Hematopoietic multipotent progenitor cell (in vitro differentiated cells): ENCODE measurements at regions not wholly inside any gene's neighbourhood (a gene's known extent, or its start where the extent isn't known, plus 50 kb on each side); places are given as distances from the start of the nearest gene placed in this dataset.

ENCODE experiments used
- DNase-seq, 3 donors: peaks; one replicate each; pipeline ENCODE4 v3.0.0-alpha.2; 2011 to 2015; ENCODE audit warnings: low read depth in 2 of 3, low spot score in 2 of 3

DNA sequence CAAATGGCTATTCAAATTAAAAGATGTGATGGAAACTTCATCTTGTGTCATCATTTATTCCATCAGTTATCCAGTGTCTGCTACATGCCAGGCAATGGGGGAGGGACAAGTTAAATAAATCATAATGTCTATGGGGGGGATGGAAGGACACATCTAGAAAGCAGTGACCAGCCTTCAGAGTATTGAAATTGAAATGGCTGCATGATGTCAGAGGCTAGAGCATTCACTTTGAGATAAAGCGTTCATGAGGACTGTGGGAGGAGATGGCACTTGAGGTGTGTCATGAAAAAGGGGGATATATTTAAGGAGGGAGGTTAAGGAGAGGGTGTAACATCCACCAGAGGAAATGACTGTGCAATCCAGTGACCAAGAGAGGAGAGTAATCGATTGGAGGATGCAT, 50.6 kb downstream of the SLIT2 start:
- DNase-seq: no peak

DNA sequence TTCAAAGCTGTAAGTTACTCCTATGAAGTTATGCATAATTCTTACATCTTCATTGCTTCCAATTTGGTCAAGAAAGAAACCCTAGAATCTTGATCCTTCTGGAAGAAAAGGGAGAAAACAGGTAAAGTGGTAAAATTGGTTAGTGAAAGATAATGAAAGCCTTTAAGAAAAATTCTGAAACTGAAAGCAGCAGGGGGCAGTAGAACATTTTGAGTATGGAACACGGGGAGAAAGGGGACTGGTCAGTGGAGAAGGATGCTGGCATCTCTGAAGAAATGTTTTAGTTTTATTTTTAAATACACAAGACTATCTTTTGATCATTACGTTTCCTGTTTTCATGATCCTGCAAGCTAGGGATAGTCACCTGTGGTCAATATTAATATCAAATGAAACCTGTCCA, 54.3 kb downstream of the SLIT2 start:
- DNase-seq: no peak

DNA sequence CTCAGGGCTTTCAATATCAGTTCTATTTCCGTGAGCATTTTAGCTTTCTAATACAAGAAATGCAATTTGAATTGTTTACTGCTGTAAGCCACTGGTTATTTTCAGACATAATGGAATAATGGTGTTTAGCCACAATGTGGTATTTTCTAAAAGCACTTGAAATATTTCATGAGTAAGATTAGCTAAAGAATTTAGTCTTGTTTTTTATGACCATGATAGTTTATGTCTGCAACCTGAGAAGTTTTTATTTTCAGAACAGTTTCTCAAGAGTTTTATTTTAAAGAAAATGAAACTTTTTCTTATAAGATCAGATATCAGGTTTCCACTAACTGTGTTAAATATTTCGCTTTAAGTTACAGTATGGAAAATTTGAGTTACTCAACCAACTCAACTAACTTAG, 60.2 kb downstream of the SLIT2 start:
- DNase-seq: no peak

DNA sequence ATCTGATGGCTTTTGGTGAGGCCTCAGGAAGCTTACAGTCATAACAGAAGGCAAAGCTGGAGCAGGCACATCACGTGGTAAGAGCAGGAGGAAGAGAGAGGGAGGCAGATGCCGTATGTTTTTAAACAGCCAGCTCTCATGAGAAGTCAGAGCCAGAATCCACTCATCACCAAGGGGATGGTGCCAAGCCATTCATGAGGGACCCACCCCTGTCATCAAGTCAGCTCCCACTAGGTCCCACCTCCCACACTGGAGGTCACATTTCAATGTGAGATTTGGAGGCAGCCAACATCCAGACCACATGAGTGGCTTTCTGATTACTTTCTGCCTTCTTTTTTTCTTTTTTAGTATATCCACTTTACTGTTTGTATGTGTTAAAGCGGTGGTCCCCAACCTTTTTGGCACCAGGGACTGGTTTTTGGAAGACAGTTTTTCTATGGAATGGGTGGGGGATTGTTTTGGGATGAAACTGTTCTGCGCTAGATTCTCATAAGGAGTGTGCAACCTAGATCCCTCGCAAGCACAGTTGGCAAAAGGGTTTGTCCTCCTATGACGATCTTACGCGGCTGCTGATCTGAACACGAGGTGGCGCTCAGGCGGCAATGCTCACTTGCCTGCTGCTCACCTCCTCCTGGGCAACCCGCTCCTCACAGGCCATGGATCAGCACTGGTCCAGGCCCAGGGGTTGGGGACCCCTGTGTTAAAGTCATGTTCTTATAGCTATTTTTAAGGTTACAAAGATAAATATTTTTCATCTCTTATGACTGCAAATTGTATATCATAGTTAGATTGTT, 61.7 kb downstream of the SLIT2 start:
- peak in 2 of 3 donors; percentile 9 to 14 for DNase-seq

DNA sequence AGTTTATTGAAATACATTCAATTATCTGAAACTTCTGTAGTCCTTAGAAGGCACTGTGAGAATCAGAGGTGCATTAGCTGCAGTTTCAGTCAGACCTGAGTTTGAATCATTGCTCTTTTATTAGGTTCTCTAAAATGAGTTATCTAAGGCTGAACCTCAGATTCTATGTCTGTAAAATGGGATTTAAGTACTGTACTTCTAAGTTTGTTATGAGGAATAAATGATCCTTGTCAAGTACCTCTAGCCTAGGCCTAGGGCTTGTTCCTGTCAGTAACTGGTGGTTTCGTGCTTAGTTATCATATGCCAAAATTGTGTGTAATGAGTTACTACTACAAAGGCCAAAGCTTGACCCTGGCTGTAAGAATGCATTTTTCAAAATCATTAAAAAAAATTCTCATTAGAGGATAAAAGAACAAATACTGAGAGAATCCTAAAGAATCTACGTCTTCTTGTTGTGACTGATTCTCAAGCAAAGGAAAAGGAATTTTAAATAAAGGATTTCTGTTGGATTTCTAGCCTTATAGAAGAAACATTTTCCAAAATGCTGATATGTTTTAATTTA, 65.8 kb downstream of the SLIT2 start:
- DNase-seq: no peak

DNA sequence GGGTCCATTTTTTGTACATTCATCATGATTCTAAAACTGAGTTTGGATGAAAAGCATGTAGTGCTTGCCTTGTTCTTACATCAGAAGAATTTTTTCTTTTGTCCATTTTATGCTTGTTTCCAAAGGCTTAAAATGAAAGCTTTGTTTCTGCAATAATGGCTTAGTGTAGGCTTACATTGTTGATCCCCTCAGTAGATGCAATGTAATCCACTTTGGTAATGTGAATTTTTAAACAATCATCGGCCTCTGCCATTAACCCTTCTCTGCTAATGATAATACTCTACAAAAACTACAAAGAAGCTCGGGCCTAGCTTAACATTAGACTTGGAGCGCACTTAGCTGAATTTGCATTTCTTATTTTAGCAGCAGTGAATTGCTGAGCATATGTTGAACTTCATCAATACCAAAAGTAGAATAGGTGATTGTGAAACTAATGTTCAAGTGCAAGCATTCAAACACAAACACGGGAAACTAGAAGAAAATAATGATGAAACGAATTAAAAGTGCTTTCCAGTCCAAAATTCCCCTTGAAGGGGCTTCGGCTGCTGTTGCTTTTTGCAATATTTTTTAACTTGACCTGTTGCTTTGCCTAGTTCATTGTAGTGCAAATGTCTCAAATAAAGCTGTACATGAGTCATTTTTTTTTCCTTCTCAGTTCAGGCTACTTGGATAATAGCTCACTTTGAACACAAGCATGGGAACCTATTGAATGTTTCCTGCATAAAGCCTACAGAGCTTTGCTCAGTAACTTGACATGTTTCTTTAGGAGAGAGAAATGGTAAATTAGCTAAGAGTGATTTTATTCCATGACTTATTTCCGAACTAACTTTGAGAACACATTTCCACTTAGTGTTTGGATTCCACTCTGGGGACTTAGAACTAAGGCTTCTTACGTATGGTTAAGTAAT, 66.5 kb downstream of the SLIT2 start:
- no peak for DNase-seq

DNA sequence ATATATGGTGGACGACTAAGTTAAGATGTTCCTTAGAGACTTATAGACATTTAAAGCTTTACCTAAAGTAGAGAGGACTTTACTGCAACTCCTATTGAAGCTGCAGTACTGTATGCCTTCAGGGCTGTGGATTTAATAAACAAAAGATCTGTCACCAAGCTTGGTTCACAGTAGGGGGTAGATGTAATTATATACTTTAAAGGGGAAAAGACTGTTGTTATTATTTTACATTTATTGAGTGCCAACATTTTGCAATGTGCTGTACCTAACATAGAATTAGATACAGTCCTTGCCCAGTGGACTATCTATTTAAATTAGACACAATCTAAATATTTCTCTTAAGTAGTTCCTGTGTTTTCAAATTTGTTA, 67.2 kb downstream of the SLIT2 start:
- DNase-seq: no peak

DNA sequence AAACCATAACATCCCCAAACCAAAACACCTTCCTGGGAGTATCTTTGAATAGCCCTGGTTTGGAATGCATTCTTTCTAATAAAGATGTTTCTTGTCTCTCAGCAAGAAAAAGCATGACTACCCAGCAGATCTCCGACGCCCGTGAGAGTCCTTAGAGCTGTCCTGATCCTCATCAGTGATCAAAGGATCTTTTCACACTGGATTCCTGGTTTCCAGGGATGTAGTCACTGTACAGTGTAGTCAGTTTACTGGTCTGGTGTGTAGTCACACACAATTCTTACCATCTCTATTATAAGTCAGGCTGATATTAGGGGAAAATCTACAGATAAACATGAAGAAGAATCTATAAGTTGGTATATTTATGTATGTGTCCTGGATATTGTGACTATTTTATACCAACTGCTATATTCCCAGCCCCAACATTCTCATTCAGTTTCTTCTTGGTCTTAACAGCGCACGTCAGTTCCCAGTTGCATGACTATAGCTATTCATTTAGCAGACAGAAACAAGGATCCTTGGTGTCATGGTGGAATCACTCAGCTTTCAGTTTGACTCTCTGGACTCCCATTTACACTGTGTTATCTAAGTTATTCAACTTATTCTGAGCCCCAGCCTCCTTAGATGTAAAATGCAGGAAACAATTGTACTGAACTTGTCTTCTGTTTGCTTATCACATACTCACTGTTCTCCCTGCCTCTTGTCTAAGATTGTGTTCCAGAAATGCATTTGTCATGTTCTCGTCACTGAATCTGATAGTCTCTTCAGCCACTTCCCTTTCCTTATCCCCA, 68.3 kb downstream of the SLIT2 start:
- no peak for DNase-seq

DNA sequence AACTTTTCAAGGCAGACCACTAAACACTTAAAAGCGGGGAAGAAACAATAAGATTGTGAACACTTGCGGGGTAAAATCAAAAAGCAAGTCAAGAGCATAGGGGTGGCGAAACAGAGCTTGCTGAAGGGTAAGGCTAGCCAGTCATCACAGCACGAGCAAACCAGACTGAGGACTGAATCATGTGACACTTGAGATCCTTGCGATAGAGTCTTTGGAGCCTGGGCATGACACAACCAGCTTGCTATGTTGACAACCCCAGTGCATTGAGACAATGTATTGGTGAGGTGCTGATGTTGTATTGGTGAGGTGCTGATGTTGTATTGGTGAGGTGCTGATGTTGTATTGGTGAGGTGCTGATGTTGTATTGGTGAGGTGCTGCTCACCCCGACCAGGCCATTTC, 72.3 kb downstream of the SLIT2 start:
- no peak for DNase-seq

DNA sequence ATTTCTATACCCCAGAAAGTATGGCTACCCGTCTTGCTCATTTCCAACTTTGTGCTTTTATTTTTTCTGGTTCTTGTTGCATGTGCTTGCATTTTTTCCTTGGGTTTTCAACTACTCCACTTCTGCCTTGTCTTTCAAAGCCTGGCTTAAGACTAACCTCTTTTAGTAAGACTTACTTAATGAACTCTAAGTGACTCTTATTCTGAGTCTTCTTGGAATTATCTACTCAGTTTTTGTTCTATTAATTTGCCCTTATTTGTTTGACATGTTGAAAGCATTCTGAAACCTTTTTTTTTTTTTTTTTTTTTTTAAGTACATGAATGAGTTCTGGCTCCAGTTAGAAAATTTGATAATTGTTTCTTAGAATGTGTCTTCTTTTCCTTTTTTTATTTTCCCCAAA, 74.8 kb downstream of the SLIT2 start:
- DNase-seq: no peak

DNA sequence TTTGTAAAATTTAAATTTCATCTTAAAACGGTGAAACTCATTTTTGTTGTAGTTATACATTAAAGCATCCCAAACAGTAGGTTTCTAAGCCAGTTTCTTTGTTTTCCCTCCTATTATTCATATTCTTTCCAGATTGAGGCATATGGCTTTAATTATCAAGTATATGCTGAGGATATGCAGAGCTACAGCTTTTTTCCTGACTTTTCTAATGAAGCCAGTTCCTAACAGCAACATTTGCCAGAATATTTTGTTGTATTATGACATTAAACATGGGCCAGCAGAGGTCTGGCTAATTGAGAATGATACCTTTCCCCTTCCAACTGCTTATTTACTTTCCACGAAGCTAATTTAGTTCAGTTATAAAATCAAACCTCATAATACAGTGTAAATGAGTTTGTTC, 75.3 kb downstream of the SLIT2 start:
- no peak for DNase-seq

DNA sequence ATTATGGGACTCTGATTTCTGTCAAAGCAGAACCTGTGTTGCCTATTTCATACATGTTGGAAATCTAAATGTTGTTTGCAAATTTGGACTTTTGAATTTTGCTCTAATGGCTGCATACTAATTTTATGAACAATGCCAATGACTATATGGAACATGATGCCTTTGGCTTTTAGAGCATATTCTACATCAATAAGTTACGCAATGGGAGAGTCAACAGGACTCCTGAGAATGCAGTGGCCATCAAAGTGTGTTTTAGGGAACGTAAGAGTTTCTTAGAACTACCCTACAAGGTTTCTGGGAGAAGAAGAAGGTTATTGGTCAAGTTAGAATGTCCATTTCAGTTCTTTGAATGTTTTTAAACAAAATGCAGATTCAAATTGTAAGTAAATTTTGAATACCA, 76.1 kb downstream of the SLIT2 start:
- no peak for DNase-seq

DNA sequence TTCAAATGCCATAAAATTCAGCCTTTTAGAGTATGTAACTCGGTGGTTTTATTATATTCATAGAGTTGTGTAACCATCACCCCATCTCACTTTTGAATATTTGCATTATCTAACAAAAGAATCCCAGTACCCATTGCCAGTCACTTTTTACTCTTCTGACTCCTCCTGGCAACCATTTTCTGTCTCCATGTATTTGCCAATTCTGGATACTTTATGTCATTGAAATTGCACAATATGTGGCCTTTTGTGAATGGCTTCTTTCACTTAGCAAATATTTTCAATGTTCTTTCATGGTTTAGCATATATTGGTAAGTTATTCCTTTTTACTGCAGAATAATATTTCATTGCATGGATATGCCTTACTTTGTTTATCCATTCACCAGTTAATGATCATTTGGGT, 79.9 kb downstream of the SLIT2 start:
- DNase-seq: no peak

DNA sequence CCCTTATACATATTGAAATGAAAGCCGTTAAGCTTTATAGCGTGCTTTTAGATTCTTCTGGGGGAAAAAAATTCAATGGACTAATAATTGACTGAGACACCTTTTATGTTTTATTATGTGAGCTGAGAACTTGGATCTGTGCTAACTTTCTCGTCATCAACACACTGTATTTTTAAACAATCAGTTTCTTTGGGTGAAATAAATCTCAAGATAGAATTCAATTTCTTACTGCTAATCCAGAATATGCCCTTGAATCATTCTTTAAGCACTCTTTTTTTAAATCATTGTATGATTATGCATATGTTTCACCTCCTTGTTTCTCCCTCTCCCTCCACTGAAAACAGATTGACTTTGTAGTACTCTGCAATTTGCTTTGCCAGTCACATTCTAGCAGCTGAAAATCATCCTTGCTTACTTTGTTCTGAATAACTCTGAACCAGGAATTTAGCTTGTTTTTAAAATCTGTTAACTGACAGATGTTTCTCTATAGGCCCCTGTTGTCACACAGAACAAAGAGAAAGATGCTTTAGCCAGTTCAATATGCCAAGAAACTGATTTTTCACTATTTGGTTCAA, 81.5 kb downstream of the SLIT2 start:
- no peak for DNase-seq

DNA sequence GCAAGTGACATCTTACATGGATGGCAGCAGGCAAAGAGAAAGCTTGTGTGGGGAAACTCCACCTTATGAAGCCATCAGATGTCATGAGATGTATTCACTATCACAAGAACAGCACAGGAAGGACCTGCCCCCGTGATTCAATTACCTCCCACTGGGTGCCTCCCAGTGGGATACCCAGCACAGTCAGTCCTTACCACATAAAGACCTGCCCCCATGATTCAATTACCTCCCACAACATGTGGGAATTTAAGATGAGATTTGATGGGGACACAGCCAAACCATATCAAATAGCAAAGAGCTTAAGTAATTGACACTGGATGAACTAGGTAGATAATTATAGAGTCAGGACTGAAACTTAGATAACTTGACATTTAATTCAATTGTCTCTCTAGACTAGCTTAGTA, 85.6 kb downstream of the SLIT2 start:
- DNase-seq: no peak

DNA sequence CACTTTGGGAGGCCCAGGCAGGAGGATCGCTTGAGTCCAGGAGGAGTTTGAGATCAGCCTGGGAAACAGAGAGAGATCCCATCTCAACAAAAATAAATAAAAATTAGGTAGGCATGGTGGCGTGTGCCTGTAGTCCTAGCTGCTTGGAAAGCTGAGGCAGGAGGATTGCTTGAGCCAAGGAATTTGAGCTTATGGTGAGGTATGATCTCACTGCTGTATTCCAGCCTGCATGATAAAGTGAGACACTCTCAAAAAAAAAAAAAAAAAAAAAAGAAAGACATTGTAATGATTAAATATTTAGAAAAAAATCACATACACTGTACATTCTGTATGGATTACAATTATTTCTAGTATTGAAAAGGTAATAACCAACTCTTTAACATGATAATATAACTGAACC, 87.1 kb downstream of the SLIT2 start:
- no peak for DNase-seq

DNA sequence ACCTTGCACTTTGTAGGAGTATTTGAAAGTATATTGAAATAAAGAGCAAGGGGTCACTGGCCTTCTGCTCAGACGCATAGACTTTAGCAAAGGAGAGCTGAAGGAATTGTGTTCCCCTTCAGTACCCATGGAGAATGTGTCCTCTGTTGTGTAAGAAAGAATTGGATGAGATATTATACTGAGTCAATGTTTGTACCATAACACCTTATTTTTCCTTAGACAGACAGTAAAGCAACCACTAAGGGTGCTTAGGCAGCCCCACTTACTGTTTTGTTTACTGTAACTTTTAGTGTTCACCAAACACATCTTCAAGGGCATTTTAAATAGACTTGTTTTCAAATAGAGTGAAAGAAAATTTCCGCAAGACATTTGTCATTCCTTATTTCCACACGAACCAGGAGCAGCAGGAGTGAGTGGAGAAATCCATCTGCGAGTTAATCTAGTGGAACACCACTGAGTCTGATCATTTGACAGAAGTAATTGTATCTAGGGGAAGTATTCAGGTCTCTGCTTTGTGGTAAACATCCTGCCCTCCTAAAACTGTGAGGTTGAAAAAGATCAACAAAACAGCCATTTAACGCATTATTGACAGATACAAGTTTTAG, 89.5 kb downstream of the SLIT2 start:
- no peak for DNase-seq

DNA sequence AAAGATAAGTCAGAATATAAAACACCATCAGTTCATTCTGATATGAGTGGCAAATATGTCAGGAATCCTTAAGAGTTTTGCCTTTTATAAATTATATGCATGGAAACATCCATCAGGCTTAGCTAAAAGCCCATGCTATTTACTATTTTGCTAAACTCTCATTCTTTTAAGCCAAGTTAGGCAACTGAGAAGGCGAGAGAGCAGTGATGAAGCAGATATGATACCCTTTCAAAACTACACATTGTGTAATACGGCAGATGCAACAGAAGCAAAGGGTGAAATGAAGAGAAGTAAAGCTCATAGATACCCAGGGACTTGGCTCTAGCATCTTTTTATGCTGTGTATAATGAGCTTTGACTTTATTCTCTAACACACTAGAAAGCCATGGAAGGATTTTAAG, 95.8 kb downstream of the SLIT2 start:
- DNase-seq: no peak

DNA sequence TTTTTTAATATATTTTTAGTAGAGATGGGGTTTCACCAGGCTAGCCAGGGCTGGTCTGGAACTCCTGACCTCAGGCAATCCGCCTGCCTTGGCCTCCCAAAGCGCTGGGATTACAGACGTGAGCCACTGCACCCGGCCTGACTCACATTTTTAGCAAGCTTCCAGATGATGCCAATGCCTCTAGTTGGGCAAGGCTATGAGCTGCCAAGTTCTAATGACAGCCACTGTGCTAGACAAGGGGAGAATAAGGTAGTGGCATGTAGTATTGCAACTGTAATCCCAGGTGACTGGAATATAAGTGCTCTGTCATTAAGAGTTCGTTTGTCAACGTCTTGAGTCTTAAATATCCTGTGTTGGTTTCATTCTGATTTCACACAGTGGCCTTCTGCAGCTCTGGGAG, 96.7 kb downstream of the SLIT2 start:
- DNase-seq: no peak
